WTC11 (cell line): ENCODE measurements at regions not wholly inside any gene's neighbourhood (a gene's known extent, or its start where the extent isn't known, plus 50 kb on each side); places are given as distances from the start of the nearest gene placed in this dataset.

Experiments used
- ATAC-seq: fragments of 200-7000 bp; cut with Tn5 transposase; 2 replicates; pipeline ENCODE4 v1.10.0; 2021; ENCODE audit warnings: mild to moderate bottlenecking, moderate library complexity
- CTCF ChIA-PET: fragments of 300-600 bp; sonication (Branson Sonifier 250); formaldehyde crosslinking; loops from one replicate; lab custom pipeline; 2021; ENCODE audit warnings: antibody characterized with exemption; lab: Charles Lee
- POLR2A ChIA-PET: fragments of 350-600 bp; sonication (Branson Sonifier 250); formaldehyde crosslinking; loops from one replicate; lab custom pipeline; 2021; ENCODE audit warnings: antibody characterized with exemption; lab: Charles Lee
- DNase-seq: peaks from one replicate; pipeline ENCODE4 v3.0.0; 2021; ENCODE audit warnings: low spot score
- H3K27ac Mint-ChIP-seq: 2 replicates; pipeline ENCODE4 v1.8.0; 2021; ENCODE audit warnings: mixed read lengths
- H3K27me3 Mint-ChIP-seq: 2 replicates; pipeline ENCODE4 v1.8.0; 2021; ENCODE audit warnings: low read depth, mild to moderate bottlenecking, moderate library complexity, mixed read lengths
- H3K36me3 Mint-ChIP-seq: 2 replicates; pipeline ENCODE4 v1.8.0; 2021; ENCODE audit warnings: mixed read lengths
- H3K4me1 Mint-ChIP-seq: 2 replicates; pipeline ENCODE4 v1.8.0; 2022; ENCODE audit warnings: mixed read lengths
- H3K4me3 Mint-ChIP-seq: 2 replicates; pipeline ENCODE4 v1.8.0; 2021; ENCODE audit warnings: mild to moderate bottlenecking, moderate library complexity, mixed read lengths
- H3K9me3 Mint-ChIP-seq: 2 replicates; pipeline ENCODE4 v1.8.0; 2021; ENCODE audit warnings: mixed read lengths
- ESRRA ChIP-seq: sonication (generic); formaldehyde crosslinking; IDR thresholded peaks from 2 replicates; pipeline ENCODE4 v1.8.1; 2022; ENCODE audit warnings: mild to moderate bottlenecking, missing genetic modification reagents, borderline replicate concordance
- JAZF1 ChIP-seq: fragments of 250-450 bp; sonication (Bioruptor Pico); IDR thresholded peaks from 2 replicates; pipeline ENCODE4 v1.9.0; 2021; ENCODE audit warnings: moderate library complexity, mild to moderate bottlenecking, inconsistent platforms
- NFATC4 ChIP-seq: fragments of 250-450 bp; sonication (Bioruptor Pico); IDR thresholded peaks from 2 replicates; pipeline ENCODE4 v1.9.0; 2021; ENCODE audit warnings: mild to moderate bottlenecking
- NR2C2 ChIP-seq: sonication (generic); formaldehyde crosslinking; IDR thresholded peaks from 2 replicates; pipeline ENCODE4 v1.8.0; 2022; ENCODE audit warnings: mild to moderate bottlenecking, missing genetic modification reagents
- TP53 ChIP-seq: sonication (generic); formaldehyde crosslinking; IDR thresholded peaks from 2 replicates; pipeline ENCODE4 v1.8.1; 2023; ENCODE audit warnings: mild to moderate bottlenecking, missing genetic modification reagents
- ZNF138 ChIP-seq: sonication (generic); formaldehyde crosslinking; conservative IDR thresholded peaks from 2 replicates; pipeline ENCODE4 v1.8.1; 2022; ENCODE audit warnings: mild to moderate bottlenecking, moderate library complexity, missing genetic modification reagents
- ZNF219 ChIP-seq: sonication (generic); formaldehyde crosslinking; IDR thresholded peaks from 2 replicates; pipeline ENCODE4 v1.8.0; 2023; ENCODE audit warnings: missing genetic modification reagents, mild to moderate bottlenecking, borderline replicate concordance
- TF ChIP-seq, protein P1 (sequence below): fragments of 250-450 bp; sonication (Bioruptor Pico); IDR thresholded peaks from 2 replicates; pipeline ENCODE4 v1.9.0; 2021; ENCODE audit warnings: moderate library complexity, mild to moderate bottlenecking, inconsistent platforms, borderline replicate concordance
- TF ChIP-seq, protein P2 (sequence below): sonication (generic); formaldehyde crosslinking; IDR thresholded peaks from 2 replicates; pipeline ENCODE4 v1.8.1; 2023; ENCODE audit warnings: mild to moderate bottlenecking, missing genetic modification reagents
- TF ChIP-seq, protein P3 (sequence below): sonication (generic); formaldehyde crosslinking; IDR thresholded peaks from 2 replicates; pipeline ENCODE4 v1.8.1; 2023; ENCODE audit warnings: mild to moderate bottlenecking, missing genetic modification reagents, borderline replicate concordance
- TF ChIP-seq, protein P4 (sequence below): sonication (generic); formaldehyde crosslinking; IDR thresholded peaks from 2 replicates; pipeline ENCODE4 v1.8.0; 2022; ENCODE audit warnings: mild to moderate bottlenecking, missing genetic modification reagents
- TF ChIP-seq, protein P5 (sequence below): sonication (generic); formaldehyde crosslinking; IDR thresholded peaks from 2 replicates; pipeline ENCODE4 v1.8.0; 2023; ENCODE audit warnings: mild to moderate bottlenecking, missing genetic modification reagents
- TF ChIP-seq, protein P6 (sequence below): fragments of 250-450 bp; sonication (Bioruptor Pico); IDR thresholded peaks from 2 replicates; pipeline ENCODE4 v1.8.0; 2021; ENCODE audit warnings: mild to moderate bottlenecking

DNA sequence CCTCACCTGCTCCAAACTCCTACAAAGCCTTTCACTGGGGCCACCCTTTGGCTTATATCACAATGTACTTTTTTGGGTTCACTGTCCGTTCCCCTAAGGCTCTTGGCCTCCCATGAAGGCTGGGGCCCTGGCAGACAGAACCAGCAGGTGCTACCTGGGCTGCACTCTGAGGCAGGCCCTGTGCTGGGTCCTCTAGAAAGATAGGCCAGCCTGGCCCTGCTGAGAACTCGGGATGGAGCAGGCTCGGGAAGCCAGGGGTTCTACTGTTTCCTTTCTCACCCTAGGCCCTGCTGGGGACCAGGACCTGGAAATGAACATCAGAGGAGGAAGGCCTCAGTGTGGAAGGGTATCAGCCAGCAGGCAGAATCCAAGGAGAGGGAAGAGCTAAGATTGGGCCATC, 79.5 kb downstream of the MRPL14 start:
- DNase-seq (no peak), ATAC-seq (no peak)
- no peaks in the 10 kb centered on the region for H3K9me3 Mint-ChIP-seq
- ChIA-PET CTCF (interaction anchor here (1.1 to 2.6 kb wide), 2 partner anchors 15 to 94 kb away, joined by 3 to 9 read pairs; no protein-coding TSS in a partner anchor), POLR2A (no interaction called here)
- no peak overlapping the region for H3K27ac Mint-ChIP-seq
- no peaks in the 10 kb centered on the region for H3K27me3 Mint-ChIP-seq
- TF ChIP-seq, protein P1, sequence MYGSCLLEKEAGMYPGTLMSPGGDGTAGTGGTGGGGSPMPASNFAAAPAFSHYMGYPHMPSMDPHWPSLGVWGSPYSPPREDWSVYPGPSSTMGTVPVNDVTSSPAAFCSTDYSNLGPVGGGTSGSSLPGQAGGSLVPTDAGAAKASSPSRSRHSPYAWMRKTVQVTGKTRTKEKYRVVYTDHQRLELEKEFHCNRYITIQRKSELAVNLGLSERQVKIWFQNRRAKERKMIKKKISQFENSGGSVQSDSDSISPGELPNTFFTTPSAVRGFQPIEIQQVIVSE: no peak
- no peak overlapping the region for H3K4me3 Mint-ChIP-seq
- no peaks in the 10 kb centered on the region for H3K36me3 Mint-ChIP-seq
- H3K4me1 Mint-ChIP-seq: peaks cover 21% of the 10 kb centered on the region

DNA sequence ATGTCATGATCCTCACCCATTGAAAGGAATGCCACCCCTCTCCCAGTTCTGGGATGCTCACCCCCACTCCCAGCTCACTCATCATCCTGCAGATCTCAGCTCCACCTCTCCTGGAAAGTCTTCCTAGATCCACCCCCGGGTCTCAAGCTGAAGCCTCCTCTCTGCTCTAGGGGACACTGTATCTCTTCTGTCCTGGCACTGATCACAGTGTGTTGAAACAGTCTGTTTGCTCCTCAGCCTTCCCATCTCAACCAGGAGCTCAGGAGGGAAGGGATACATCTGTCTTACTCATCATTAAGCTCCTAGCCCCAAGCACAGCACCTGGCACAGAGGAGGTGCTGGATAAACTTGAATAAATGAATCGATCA, 80.1 kb downstream of the MRPL14 start:
- H3K4me3 Mint-ChIP-seq: no peak overlapping the region
- POLR2A ChIA-PET: no interaction called here
- peaks cover 18% of the 10 kb centered on the region for H3K4me1 Mint-ChIP-seq
- H3K36me3 Mint-ChIP-seq: no peaks in the 10 kb centered on the region
- H3K9me3 Mint-ChIP-seq: no peaks in the 10 kb centered on the region
- no peak for DNase-seq
- TF ChIP-seq, protein P2, sequence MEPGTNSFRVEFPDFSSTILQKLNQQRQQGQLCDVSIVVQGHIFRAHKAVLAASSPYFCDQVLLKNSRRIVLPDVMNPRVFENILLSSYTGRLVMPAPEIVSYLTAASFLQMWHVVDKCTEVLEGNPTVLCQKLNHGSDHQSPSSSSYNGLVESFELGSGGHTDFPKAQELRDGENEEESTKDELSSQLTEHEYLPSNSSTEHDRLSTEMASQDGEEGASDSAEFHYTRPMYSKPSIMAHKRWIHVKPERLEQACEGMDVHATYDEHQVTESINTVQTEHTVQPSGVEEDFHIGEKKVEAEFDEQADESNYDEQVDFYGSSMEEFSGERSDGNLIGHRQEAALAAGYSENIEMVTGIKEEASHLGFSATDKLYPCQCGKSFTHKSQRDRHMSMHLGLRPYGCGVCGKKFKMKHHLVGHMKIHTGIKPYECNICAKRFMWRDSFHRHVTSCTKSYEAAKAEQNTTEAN (CRISPR knock-in tag): no peak
- TF ChIP-seq, protein P3, sequence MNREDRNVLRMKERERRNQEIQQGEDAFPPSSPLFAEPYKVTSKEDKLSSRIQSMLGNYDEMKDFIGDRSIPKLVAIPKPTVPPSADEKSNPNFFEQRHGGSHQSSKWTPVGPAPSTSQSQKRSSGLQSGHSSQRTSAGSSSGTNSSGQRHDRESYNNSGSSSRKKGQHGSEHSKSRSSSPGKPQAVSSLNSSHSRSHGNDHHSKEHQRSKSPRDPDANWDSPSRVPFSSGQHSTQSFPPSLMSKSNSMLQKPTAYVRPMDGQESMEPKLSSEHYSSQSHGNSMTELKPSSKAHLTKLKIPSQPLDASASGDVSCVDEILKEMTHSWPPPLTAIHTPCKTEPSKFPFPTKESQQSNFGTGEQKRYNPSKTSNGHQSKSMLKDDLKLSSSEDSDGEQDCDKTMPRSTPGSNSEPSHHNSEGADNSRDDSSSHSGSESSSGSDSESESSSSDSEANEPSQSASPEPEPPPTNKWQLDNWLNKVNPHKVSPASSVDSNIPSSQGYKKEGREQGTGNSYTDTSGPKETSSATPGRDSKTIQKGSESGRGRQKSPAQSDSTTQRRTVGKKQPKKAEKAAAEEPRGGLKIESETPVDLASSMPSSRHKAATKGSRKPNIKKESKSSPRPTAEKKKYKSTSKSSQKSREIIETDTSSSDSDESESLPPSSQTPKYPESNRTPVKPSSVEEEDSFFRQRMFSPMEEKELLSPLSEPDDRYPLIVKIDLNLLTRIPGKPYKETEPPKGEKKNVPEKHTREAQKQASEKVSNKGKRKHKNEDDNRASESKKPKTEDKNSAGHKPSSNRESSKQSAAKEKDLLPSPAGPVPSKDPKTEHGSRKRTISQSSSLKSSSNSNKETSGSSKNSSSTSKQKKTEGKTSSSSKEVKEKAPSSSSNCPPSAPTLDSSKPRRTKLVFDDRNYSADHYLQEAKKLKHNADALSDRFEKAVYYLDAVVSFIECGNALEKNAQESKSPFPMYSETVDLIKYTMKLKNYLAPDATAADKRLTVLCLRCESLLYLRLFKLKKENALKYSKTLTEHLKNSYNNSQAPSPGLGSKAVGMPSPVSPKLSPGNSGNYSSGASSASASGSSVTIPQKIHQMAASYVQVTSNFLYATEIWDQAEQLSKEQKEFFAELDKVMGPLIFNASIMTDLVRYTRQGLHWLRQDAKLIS: no peak
- TF ChIP-seq, protein P4, sequence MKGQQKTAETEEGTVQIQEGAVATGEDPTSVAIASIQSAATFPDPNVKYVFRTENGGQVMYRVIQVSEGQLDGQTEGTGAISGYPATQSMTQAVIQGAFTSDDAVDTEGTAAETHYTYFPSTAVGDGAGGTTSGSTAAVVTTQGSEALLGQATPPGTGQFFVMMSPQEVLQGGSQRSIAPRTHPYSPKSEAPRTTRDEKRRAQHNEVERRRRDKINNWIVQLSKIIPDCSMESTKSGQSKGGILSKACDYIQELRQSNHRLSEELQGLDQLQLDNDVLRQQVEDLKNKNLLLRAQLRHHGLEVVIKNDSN (CRISPR knock-in tag): no peak
- TF ChIP-seq NR2C2 (CRISPR knock-in tag) (no peak), TP53 (no peak), ZNF138 (CRISPR knock-in tag) (no peak), ZNF219 (CRISPR knock-in tag) (no peak), JAZF1 (no peak), NFATC4 (CRISPR knock-in tag) (no peak), ESRRA (CRISPR knock-in tag) (no peak)
- TF ChIP-seq, protein P5, sequence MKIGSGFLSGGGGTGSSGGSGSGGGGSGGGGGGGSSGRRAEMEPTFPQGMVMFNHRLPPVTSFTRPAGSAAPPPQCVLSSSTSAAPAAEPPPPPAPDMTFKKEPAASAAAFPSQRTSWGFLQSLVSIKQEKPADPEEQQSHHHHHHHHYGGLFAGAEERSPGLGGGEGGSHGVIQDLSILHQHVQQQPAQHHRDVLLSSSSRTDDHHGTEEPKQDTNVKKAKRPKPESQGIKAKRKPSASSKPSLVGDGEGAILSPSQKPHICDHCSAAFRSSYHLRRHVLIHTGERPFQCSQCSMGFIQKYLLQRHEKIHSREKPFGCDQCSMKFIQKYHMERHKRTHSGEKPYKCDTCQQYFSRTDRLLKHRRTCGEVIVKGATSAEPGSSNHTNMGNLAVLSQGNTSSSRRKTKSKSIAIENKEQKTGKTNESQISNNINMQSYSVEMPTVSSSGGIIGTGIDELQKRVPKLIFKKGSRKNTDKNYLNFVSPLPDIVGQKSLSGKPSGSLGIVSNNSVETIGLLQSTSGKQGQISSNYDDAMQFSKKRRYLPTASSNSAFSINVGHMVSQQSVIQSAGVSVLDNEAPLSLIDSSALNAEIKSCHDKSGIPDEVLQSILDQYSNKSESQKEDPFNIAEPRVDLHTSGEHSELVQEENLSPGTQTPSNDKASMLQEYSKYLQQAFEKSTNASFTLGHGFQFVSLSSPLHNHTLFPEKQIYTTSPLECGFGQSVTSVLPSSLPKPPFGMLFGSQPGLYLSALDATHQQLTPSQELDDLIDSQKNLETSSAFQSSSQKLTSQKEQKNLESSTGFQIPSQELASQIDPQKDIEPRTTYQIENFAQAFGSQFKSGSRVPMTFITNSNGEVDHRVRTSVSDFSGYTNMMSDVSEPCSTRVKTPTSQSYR (CRISPR knock-in tag): no peak
- TF ChIP-seq, protein P6, sequence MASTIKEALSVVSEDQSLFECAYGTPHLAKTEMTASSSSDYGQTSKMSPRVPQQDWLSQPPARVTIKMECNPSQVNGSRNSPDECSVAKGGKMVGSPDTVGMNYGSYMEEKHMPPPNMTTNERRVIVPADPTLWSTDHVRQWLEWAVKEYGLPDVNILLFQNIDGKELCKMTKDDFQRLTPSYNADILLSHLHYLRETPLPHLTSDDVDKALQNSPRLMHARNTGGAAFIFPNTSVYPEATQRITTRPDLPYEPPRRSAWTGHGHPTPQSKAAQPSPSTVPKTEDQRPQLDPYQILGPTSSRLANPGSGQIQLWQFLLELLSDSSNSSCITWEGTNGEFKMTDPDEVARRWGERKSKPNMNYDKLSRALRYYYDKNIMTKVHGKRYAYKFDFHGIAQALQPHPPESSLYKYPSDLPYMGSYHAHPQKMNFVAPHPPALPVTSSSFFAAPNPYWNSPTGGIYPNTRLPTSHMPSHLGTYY (CRISPR knock-in tag): no peak
- TF ChIP-seq, all 79 proteins: peak for 0
- Mint-ChIP-seq H3K27ac (no peak overlapping the region), H3K27me3 (no peaks in the 10 kb centered on the region)
- no peak for ATAC-seq
- CTCF ChIA-PET: interaction anchor here (1.1 to 2.6 kb wide), 2 partner anchors 16 to 94 kb away, joined by 3 to 9 read pairs; no protein-coding TSS in a partner anchor
